Activated CD4-positive, alpha-beta memory T cell treated with anti-CD3 and anti-CD28 coated beads, Interleukin-2, amount 10 ng/mL, durations not matched to agents 7 days and 5 days (primary cell): ENCODE measurements at regions not wholly inside any gene's neighbourhood (a gene's known extent, or its start where the extent isn't known, plus 50 kb on each side); places are given as distances from the start of the nearest gene placed in this dataset.
A peak's percentile ranks its signal among the peaks of the same experiment; 100 is the strongest.

Experiments used
- CTCF ChIA-PET: fragments of 350-600 bp; sonication (Branson Sonifier 250); formaldehyde crosslinking; loops from one replicate; lab custom pipeline; 2021; ENCODE audit warnings: antibody characterized with exemption, inconsistent platforms; lab: Charles Lee
- POLR2A ChIA-PET: fragments of 350-600 bp; sonication (Branson Sonifier 250); formaldehyde crosslinking; loops from one replicate; lab custom pipeline; 2021; ENCODE audit warnings: antibody characterized with exemption; lab: Charles Lee
- DNase-seq: peaks from one replicate; pipeline ENCODE4 v3.0.0-alpha.2; 2020
- H3K27ac Mint-ChIP-seq: one replicate; pipeline ENCODE4 v1.8.0; 2021; ENCODE audit warnings: mild to moderate bottlenecking, mixed read lengths
- H3K27me3 Mint-ChIP-seq: one replicate; pipeline ENCODE4 v1.8.0; 2021; ENCODE audit warnings: mixed read lengths
- H3K36me3 Mint-ChIP-seq: one replicate; pipeline ENCODE4 v1.8.0; 2021; ENCODE audit warnings: low read depth, mixed read lengths
- H3K4me1 Mint-ChIP-seq: one replicate; pipeline ENCODE4 v1.8.0; 2021; ENCODE audit warnings: mixed read lengths
- H3K4me3 Mint-ChIP-seq: one replicate; pipeline ENCODE4 v1.8.0; 2021; ENCODE audit warnings: mild to moderate bottlenecking, mixed read lengths
- H3K9me3 Mint-ChIP-seq: one replicate; pipeline ENCODE4 v1.8.0; 2021; ENCODE audit warnings: mixed read lengths

GRCh38 chr18:23353459-23353858 is 99.6 kb upstream of the RIOK3 start:
- POLR2A ChIA-PET: no interaction called here
- peaks cover 17% of the 10 kb centered on the region for H3K36me3 Mint-ChIP-seq
- peaks cover 3% of the 10 kb centered on the region for H3K9me3 Mint-ChIP-seq
- H3K27me3 Mint-ChIP-seq: no peaks in the 10 kb centered on the region
- CTCF ChIA-PET: no interaction called here
- H3K27ac Mint-ChIP-seq: no peak overlapping the region
- H3K4me1 Mint-ChIP-seq: peaks cover 13% of the 10 kb centered on the region
- H3K4me3 Mint-ChIP-seq: no peak overlapping the region
- DNase-seq: no peak

DNA sequence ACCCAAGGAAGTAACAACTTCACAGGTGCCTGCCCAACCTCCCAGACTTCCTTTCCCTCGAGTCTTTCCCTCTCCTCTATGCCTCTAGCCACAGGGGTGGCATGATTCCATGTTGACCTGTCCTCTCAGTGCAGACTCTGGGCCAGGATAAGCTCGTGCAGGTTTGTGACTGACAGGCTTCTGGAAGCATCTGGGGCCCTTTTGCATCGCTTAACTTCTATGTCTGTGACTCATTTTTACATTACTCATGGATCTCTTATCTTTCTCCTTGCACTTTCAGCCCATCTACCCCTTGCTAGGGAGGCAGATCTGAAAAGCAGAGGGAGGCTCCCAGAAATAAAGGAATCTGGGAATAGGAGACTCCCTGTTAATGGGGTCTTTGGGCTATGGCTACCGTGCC is 98.5 kb upstream of the RIOK3 start:
- DNase-seq: no peak
- CTCF ChIA-PET: interaction anchor here (0.7 to 1.2 kb wide), 2 partner anchors 16 to 224 kb away, joined by 3 read pairs; no protein-coding TSS in a partner anchor
- peaks cover 16% of the 10 kb centered on the region for H3K36me3 Mint-ChIP-seq
- peaks cover 2% of the 10 kb centered on the region for H3K9me3 Mint-ChIP-seq
- POLR2A ChIA-PET: no interaction called here
- peaks cover 25% of the 10 kb centered on the region for H3K4me1 Mint-ChIP-seq
- H3K27ac Mint-ChIP-seq: no peak overlapping the region
- H3K27me3 Mint-ChIP-seq: no peaks in the 10 kb centered on the region
- H3K4me3 Mint-ChIP-seq: no peak overlapping the region

DNA sequence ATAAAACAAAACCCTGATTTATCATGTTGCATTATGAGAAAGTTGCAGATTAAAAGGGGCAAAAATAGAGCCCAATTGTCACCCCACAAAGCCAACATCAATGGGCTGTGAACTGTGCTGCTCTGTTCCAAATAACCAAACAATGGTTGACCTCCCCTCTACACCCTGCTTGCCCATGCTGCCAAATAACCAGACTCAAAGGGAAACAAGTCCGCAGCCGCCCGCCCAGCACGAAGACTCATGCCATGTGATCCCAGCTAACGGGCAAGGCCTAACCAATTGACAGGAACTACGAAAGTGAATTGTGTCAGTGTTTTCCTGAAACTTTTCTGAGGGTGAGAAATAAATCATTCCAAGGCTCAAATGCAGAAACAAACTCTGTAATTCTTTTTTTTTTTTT is 97.9 kb upstream of the RIOK3 start:
- no peaks in the 10 kb centered on the region for H3K9me3 Mint-ChIP-seq
- no peak overlapping the region for H3K4me3 Mint-ChIP-seq
- POLR2A ChIA-PET: no interaction called here
- H3K4me1 Mint-ChIP-seq: peaks cover 25% of the 10 kb centered on the region
- H3K27me3 Mint-ChIP-seq: no peaks in the 10 kb centered on the region
- DNase-seq: no peak
- CTCF ChIA-PET: interaction anchor here (1.2 kb wide), 1 partner anchor 224 kb away, joined by 3 read pairs; no protein-coding TSS in a partner anchor
- H3K27ac Mint-ChIP-seq: no peak overlapping the region
- peaks cover 12% of the 10 kb centered on the region for H3K36me3 Mint-ChIP-seq

GRCh38 chr18:23356424-23356823 is 96.7 kb upstream of the RIOK3 start:
- Mint-ChIP-seq H3K9me3 (no peaks in the 10 kb centered on the region), H3K27ac (no peak overlapping the region), H3K4me3 (no peak overlapping the region), H3K4me1 (peaks cover 25% of the 10 kb centered on the region), H3K27me3 (no peaks in the 10 kb centered on the region), H3K36me3 (peaks cover 12% of the 10 kb centered on the region)
- DNase-seq: no peak
- ChIA-PET POLR2A (no interaction called here), CTCF (no interaction called here)

DNA sequence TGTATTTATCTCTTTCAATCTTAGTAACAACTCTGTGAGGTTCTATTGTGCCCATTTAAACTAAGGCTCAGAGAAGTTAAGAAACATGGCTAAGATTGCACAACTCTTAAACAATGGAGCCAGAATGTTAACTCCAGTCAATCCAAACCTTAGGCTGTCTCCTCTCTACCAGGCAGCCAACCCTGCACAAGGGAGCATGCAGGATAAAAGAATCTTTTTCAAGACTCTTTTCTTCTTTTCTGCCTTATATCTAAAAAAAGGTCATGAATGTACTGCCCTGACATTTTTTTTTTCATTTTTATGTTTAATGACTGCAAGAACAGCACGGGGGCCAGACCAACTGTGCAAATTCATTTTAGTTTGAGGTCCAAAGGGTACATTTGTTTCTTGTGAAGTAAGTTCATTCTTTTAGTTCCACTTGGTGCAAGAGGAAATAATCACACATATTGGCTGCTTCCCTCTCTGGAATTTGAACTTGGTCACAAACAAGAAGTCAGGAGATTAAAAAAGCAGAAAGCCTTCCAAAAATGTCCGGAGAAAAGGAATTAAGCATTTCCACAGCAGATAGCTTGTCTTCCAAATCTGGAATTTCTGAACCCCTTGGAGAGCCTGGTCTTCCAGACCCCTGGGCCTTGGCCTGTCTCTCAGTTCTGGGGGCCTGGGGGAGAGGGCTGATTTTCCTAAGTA is 96.0 kb upstream of the RIOK3 start:
- H3K27me3 Mint-ChIP-seq: no peaks in the 10 kb centered on the region
- no peak for DNase-seq
- H3K4me1 Mint-ChIP-seq: peaks cover 25% of the 10 kb centered on the region
- POLR2A ChIA-PET: no interaction called here
- no peak overlapping the region for H3K4me3 Mint-ChIP-seq
- H3K9me3 Mint-ChIP-seq: no peaks in the 10 kb centered on the region
- H3K36me3 Mint-ChIP-seq: peaks cover 8% of the 10 kb centered on the region
- no peak overlapping the region for H3K27ac Mint-ChIP-seq
- CTCF ChIA-PET: interaction anchor here (1.8 to 5.0 kb wide), 2 partner anchors 7 to 227 kb away, joined by 4 to 45 read pairs; no protein-coding TSS in a partner anchor

DNA sequence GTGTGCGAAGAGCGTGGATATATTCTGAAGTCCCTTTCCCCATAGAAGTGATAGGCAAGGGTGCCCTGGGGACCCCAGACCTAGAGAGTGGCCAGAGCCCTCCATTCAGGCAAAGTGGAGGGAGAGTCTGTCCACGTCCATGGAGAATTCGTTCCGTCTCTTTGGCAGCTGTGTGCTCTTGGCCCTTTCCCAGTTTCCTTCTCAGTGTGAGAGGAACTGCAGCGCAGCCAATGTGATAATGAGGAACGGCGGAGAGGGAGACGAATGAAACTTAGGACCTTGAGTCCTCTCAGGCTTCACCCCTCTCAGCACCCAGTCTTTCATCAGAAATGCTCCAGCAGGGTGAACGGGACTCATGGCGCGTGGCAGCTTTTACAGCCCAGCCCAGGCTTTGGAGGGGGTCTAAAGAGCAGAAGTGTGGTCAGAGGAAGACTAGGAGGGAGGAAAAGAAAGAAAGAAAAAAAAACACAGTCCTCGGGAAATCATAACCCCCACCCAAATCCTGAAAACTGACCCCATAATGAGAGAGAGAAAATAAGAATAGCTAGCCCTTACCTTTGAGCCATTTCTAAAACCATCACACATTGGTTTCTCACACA is 95.0 kb upstream of the RIOK3 start:
- POLR2A ChIA-PET: no interaction called here
- H3K27me3 Mint-ChIP-seq: no peaks in the 10 kb centered on the region
- peaks cover 25% of the 10 kb centered on the region for H3K4me1 Mint-ChIP-seq
- CTCF ChIA-PET: interaction anchor here (0.8 to 5.0 kb wide), 12 partner anchors 8 to 429 kb away, joined by 3 to 45 read pairs (median 4); partner anchors contain the start of gene RBBP8
- no peak for DNase-seq
- no peaks in the 10 kb centered on the region for H3K9me3 Mint-ChIP-seq
- peak overlapping the region; percentile 53 for H3K4me3 Mint-ChIP-seq
- peaks cover 8% of the 10 kb centered on the region for H3K36me3 Mint-ChIP-seq
- H3K27ac Mint-ChIP-seq: peak overlapping the region; percentile 80

- POLR2A ChIA-PET: no interaction called here
- CTCF ChIA-PET: interaction anchor here (0.6 to 5.0 kb wide), 6 partner anchors 21 to 282 kb away, joined by 3 to 45 read pairs (median 4); no protein-coding TSS in a partner anchor
- no peaks in the 10 kb centered on the region for H3K9me3 Mint-ChIP-seq
- peaks cover 25% of the 10 kb centered on the region for H3K4me1 Mint-ChIP-seq
- H3K36me3 Mint-ChIP-seq: peaks cover 4% of the 10 kb centered on the region
- no peak overlapping the region for H3K27ac Mint-ChIP-seq
- H3K27me3 Mint-ChIP-seq: no peaks in the 10 kb centered on the region
- H3K4me3 Mint-ChIP-seq: no peak overlapping the region
- no peak for DNase-seq
Observed at GRCh38 chr18:23359421-23359820, 93.7 kb upstream of the RIOK3 start.

- H3K36me3 Mint-ChIP-seq: no peaks in the 10 kb centered on the region
- no peak for DNase-seq
- no peaks in the 10 kb centered on the region for H3K27me3 Mint-ChIP-seq
- ChIA-PET CTCF (no interaction called here), POLR2A (no interaction called here)
- H3K27ac Mint-ChIP-seq: no peak overlapping the region
- H3K9me3 Mint-ChIP-seq: no peaks in the 10 kb centered on the region
- H3K4me1 Mint-ChIP-seq: peaks cover 6% of the 10 kb centered on the region
- no peak overlapping the region for H3K4me3 Mint-ChIP-seq
Observed at GRCh38 chr18:23363865-23364570, 89.1 kb upstream of the RIOK3 start.

- Mint-ChIP-seq H3K27me3 (no peaks in the 10 kb centered on the region), H3K9me3 (no peaks in the 10 kb centered on the region), H3K4me1 (no peaks in the 10 kb centered on the region), H3K27ac (no peak overlapping the region), H3K36me3 (no peaks in the 10 kb centered on the region), H3K4me3 (no peak overlapping the region)
- ChIA-PET CTCF (no interaction called here), POLR2A (no interaction called here)
- no peak for DNase-seq
Observed at GRCh38 chr18:23365602-23366001, 87.5 kb upstream of the RIOK3 start.

- CTCF ChIA-PET: no interaction called here
- POLR2A ChIA-PET: no interaction called here
- no peaks in the 10 kb centered on the region for H3K36me3 Mint-ChIP-seq
- no peaks in the 10 kb centered on the region for H3K4me1 Mint-ChIP-seq
- no peak overlapping the region for H3K27ac Mint-ChIP-seq
- no peaks in the 10 kb centered on the region for H3K27me3 Mint-ChIP-seq
- no peak overlapping the region for H3K4me3 Mint-ChIP-seq
- no peak for DNase-seq
- H3K9me3 Mint-ChIP-seq: no peaks in the 10 kb centered on the region
Observed at GRCh38 chr18:23369266-23369665, 83.8 kb upstream of the RIOK3 start.

DNA sequence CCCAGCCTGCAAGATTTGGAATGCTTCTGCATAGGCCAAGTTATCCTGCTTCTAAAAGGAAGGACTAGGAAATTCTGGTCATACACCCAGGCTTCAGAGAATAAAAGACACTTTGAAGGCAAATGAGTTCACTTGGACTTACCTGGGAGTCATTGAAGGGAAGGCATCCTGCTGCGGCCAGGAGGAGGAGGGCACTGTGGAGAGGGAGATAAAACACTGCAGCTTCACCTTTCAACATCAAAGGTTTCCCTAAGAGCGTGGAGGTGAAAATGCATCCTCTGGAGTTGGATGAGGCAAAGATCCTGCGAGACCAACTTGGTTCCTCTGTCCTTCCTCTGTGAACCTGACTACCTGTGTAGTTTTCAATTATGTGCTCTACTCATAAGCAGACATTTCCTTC is 79.5 kb upstream of the RIOK3 start:
- H3K36me3 Mint-ChIP-seq: no peaks in the 10 kb centered on the region
- POLR2A ChIA-PET: no interaction called here
- H3K4me3 Mint-ChIP-seq: no peak overlapping the region
- CTCF ChIA-PET: no interaction called here
- no peaks in the 10 kb centered on the region for H3K9me3 Mint-ChIP-seq
- no peak for DNase-seq
- no peak overlapping the region for H3K27ac Mint-ChIP-seq
- peaks cover 10% of the 10 kb centered on the region for H3K4me1 Mint-ChIP-seq
- H3K27me3 Mint-ChIP-seq: no peaks in the 10 kb centered on the region

DNA sequence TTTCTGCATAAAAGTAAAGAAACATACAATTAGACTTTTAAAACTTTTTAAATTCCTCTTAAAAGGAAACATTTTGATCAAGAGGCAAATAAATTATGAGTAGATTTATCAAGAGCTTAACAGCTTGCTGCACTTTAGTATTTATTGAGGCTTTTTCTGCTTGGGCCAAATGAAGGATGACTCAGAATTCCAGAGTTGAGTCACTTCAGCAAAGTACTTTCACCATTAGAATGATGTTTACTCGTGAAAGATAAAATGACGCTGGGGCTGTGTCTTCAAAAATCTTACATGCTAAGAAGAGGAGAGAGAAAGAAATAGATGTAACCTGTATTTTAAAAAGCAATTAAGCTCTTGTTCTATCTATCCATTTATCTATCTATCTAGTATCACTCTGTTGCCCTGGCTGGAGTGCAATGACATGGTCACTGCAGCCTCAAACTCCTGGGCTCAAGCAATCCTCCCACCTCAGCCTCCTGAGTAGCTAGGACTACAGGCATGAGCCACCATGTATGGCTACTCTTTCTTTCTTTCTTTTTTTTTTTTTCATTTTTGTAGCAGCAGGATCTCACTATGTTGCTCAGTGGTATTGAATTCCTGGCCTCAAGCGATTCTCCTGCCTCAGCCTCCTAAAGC is 75.3 kb upstream of the RIOK3 start:
- no peak overlapping the region for H3K4me3 Mint-ChIP-seq
- POLR2A ChIA-PET: no interaction called here
- DNase-seq: no peak
- no peaks in the 10 kb centered on the region for H3K9me3 Mint-ChIP-seq
- peaks cover 14% of the 10 kb centered on the region for H3K4me1 Mint-ChIP-seq
- CTCF ChIA-PET: interaction anchor here (1.2 to 2.6 kb wide), 6 partner anchors 34 to 431 kb away, joined by 3 to 25 read pairs (median 3); no protein-coding TSS in a partner anchor
- H3K36me3 Mint-ChIP-seq: no peaks in the 10 kb centered on the region
- no peak overlapping the region for H3K27ac Mint-ChIP-seq
- no peaks in the 10 kb centered on the region for H3K27me3 Mint-ChIP-seq

DNA sequence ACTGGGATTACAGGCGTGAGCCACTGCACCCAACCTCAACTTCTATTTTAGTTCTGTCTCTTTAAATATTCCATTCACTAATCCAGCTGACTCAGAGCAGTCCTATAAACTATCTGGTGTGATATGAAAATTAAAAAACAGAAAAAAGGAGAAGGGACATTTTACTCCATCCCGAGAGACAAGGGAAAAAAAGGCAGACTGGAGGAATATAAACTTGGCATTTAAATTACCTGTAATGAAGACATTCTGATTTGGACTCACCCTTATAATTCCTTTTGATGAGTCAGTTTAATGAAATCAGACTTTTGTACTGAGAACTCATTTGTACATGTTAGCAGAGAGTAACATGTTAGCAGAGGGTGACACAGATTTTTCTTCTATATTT is 74.8 kb upstream of the RIOK3 start:
- no peak for DNase-seq
- H3K27ac Mint-ChIP-seq: no peak overlapping the region
- no peaks in the 10 kb centered on the region for H3K27me3 Mint-ChIP-seq
- peaks cover 14% of the 10 kb centered on the region for H3K4me1 Mint-ChIP-seq
- CTCF ChIA-PET: interaction anchor here (0.7 to 2.6 kb wide), 11 partner anchors 14 to 580 kb away, joined by 3 to 25 read pairs (median 3); no protein-coding TSS in a partner anchor
- no peaks in the 10 kb centered on the region for H3K9me3 Mint-ChIP-seq
- no peaks in the 10 kb centered on the region for H3K36me3 Mint-ChIP-seq
- POLR2A ChIA-PET: no interaction called here
- no peak overlapping the region for H3K4me3 Mint-ChIP-seq
